GM23338 (cell line): ENCODE measurements at regions not wholly inside any gene's neighbourhood (a gene's known extent, or its start where the extent isn't known, plus 50 kb on each side); places are given as distances from the start of the nearest gene placed in this dataset.

Experiments used
- EZH2 ChIP-seq: fragments of 200-600 bp; sonication (generic); IDR thresholded peaks from one replicate; pipeline ENCODE4 v1.8.0; 2017; ENCODE audit warnings: antibody characterized with exemption, mild to moderate bottlenecking, low read depth; ENCODE audit not compliant: unreplicated experiment
- EZH2phosphoT487 ChIP-seq: fragments of 200-600 bp; sonication (generic); IDR thresholded peaks from one replicate; pipeline ENCODE4 v1.8.1; 2018; ENCODE audit warnings: antibody characterized with exemption; ENCODE audit not compliant: unreplicated experiment
- NANOG ChIP-seq: IDR thresholded peaks from 2 replicates; pipeline ENCODE4 v1.6.1; 2016; ENCODE audit warnings: antibody characterized with exemption, borderline replicate concordance
- POLR2AphosphoS5 ChIP-seq: IDR thresholded peaks from 2 replicates; pipeline ENCODE4 v1.6.1; 2016; ENCODE audit warnings: antibody characterized with exemption, low read depth
- TF ChIP-seq, protein P1 (sequence below), 2 experiments: fragments of 200-600 bp in 1 of 2; sonication (generic) in 1 of 2; conservative IDR thresholded peaks; 2 replicates each; pipeline versions ENCODE4 v1.5.1 to v1.6.1; 2016 to 2017; ENCODE audit warnings: antibody characterized with exemption in 2 of 2, low read depth in 2 of 2, mild to moderate bottlenecking in 2 of 2, moderate library complexity in 1 of 2

DNA sequence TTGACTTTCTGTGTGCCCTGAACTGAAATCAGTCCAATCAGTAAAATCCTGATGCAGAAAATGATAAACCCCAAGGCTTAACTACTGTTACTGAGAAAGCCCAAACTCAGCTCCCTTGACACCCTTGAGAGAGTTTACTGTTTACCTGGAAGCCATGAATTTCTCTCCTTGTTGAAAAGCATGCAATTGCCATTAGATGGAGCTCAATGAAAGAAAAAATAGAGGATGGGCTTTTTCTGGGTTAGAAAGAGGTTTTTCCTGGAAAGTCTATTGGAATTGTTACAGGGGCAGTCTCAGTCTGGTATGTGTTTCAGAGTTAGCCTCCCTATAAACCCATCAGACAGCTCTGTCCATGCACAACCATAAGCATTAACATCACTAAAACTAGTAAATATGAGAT, 66.4 kb upstream of the C4orf54 start:
- TF ChIP-seq, protein P1, sequence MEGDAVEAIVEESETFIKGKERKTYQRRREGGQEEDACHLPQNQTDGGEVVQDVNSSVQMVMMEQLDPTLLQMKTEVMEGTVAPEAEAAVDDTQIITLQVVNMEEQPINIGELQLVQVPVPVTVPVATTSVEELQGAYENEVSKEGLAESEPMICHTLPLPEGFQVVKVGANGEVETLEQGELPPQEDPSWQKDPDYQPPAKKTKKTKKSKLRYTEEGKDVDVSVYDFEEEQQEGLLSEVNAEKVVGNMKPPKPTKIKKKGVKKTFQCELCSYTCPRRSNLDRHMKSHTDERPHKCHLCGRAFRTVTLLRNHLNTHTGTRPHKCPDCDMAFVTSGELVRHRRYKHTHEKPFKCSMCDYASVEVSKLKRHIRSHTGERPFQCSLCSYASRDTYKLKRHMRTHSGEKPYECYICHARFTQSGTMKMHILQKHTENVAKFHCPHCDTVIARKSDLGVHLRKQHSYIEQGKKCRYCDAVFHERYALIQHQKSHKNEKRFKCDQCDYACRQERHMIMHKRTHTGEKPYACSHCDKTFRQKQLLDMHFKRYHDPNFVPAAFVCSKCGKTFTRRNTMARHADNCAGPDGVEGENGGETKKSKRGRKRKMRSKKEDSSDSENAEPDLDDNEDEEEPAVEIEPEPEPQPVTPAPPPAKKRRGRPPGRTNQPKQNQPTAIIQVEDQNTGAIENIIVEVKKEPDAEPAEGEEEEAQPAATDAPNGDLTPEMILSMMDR (conservative IDR thresholded peaks at IDR 0.05; ENCODE audit: low read depth in 2 of 2) = no peak; a peak in 1 of 4 replicates
- TF ChIP-seq POLR2AphosphoS5 = no peak
- no peak for TF ChIP-seq NANOG
- TF ChIP-seq EZH2 = no peak
- no peak for TF ChIP-seq EZH2phosphoT487
